SH-SY5Y (cell line): ENCODE measurements at regions not wholly inside any gene's neighbourhood (a gene's known extent, or its start where the extent isn't known, plus 50 kb on each side); places are given as distances from the start of the nearest gene placed in this dataset.

Experiments
- GATA2 ChIP-seq: IDR thresholded peaks from 2 replicates; pipeline ENCODE4 v1.6.1; 2011; ENCODE audit warnings: mild to moderate bottlenecking, low read depth, low read length
- GATA3 ChIP-seq: IDR thresholded peaks from 2 replicates; pipeline ENCODE4 v1.6.1; 2011; ENCODE audit warnings: low read depth, mild to moderate bottlenecking, low read length, moderate library complexity

DNA sequence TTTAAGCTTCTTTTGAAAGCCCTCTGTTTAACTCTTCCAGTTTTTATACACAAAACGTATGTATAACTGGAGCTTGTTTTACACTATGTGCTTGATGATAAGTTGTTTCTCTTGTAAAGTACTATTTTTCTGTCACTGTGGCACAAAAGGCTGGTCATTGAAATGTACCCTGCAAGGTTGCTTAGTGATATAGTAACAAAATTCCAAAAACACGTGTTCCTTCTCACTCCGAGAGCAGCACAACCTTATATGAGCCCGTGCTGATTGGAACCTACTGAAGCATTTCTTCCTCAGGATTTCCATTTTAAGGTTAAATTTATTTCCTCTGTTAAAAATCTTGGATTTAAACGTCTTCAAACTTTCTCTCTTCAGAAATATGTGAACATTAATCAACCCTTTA, 772.9 kb upstream of the TENM3 start:
- no peak for TF ChIP-seq GATA3
- TF ChIP-seq GATA2, result no peak
